ENCODE measurements at regions not wholly inside any gene's neighbourhood (a gene's known extent, or its start where the extent isn't known, plus 50 kb on each side); places are given as distances from the start of the nearest gene placed in this dataset.

GRCh38 chr4:24224446-24224845, 334.6 kb upstream of the PPARGC1A start:
- Histone ChIP-seq H3K4me1 (ENCODE audit: control insufficient read depth, extremely low read depth, insufficient read depth, low read length) (no peaks in the 10 kb centered on the region), H3K36me3 (ENCODE audit: control insufficient read depth in 2 of 2, extremely low read depth in 1 of 2, insufficient read depth in 2 of 2, low read length in 2 of 2) (no peaks in the 10 kb centered on the region), H3K27ac (ENCODE audit: insufficient read depth, low read depth, low read length) (no peak overlapping the region), H3K9ac (replicated peaks; ENCODE audit: extremely low read depth, insufficient read depth, low read length) (no peak overlapping the region), H3K79me2 (ENCODE audit: control insufficient read depth, insufficient read depth, low read length) (no peaks in the 10 kb centered on the region), H3K4me2 (ENCODE audit: insufficient read depth, low read length) (no peak overlapping the region), H3K4me3 (replicated peaks in 1 of 3; ENCODE audit: insufficient read depth in 1 of 3, low read depth in 1 of 3, low read length in 3 of 3) (no peak overlapping the region), H3K9me3 (replicated peaks; ENCODE audit: control insufficient read depth, insufficient read depth, low read length) (peaks cover 7% of the 10 kb centered on the region), H4K20me1 (replicated peaks; ENCODE audit: control insufficient read depth, extremely low read depth, insufficient read depth, low read length) (no peaks in the 10 kb centered on the region), H2AFZ (ENCODE audit: low read depth, low read length) (no peak overlapping the region), H3K27me3 (ENCODE audit: control insufficient read depth in 2 of 2, insufficient read depth in 2 of 2, low read length in 2 of 2) (no peaks in the 10 kb centered on the region), H3K9me1 (replicated peaks; ENCODE audit: control insufficient read depth, extremely low read depth, insufficient read depth, low read length) (no peaks in the 10 kb centered on the region)
- CTCF ChIA-PET: no interaction called here
- FAIRE-seq (no peak), DNase-seq (ENCODE audit: low read depth, low spot score) (no peak)
- TF ChIP-seq GATA2 (IDR thresholded peaks at IDR 0.05; ENCODE audit: insufficient read depth, insufficient read length, low read depth, low read length) (no peak), EZH2 (IDR thresholded peaks at IDR 0.05; ENCODE audit: borderline replicate concordance, low read depth, low read length, severe bottlenecking) (no peak), POLR2A (IDR thresholded peaks at IDR 0.05; ENCODE audit: low read depth, low read length) (no peak)
- TF ChIP-seq, protein P1, sequence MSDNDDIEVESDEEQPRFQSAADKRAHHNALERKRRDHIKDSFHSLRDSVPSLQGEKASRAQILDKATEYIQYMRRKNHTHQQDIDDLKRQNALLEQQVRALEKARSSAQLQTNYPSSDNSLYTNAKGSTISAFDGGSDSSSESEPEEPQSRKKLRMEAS (IDR thresholded peaks at IDR 0.05; ENCODE audit: insufficient read depth, insufficient read length): no peak
- no TSS peak for BruUV-seq (replicated peaks)
- intact Hi-C loops (cut with micrococcal nuclease): no loop called here
- dilution Hi-C loops (cut with MboI; ENCODE audit: extremely low pct_ligation_motif_present, low sequenced_read_pairs): no loop called here
- POLR2A ChIA-PET: no interaction called here

DNA sequence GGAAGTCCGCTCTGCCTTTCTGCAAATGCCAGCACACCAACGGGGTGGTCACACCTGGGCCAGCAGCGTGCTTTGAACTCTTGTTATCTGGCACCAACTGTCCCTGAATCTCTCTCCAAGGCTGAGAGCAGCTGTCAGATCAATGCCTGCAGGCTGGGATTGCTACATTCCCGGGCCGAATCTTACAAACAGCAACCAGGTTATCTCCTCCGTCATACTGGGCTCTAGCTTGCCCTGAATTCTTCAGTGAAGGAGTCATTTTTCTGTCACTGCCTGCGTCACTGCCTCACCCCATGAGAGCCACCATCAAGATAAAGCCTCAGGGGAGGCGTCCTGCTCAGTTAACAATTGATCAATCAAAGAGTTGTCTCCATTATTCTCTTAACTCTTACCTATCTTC, 329.4 kb upstream of the PPARGC1A start:
- no peaks in the 10 kb centered on the region for H3K27me3 ChIP-seq (ENCODE audit: control insufficient read depth in 2 of 2, insufficient read depth in 2 of 2, low read length in 2 of 2)
- H3K9me3 ChIP-seq (replicated peaks; ENCODE audit: control insufficient read depth, insufficient read depth, low read length): peaks cover 6% of the 10 kb centered on the region
- H3K9me1 ChIP-seq (replicated peaks; ENCODE audit: control insufficient read depth, extremely low read depth, insufficient read depth, low read length): no peaks in the 10 kb centered on the region
- no peaks in the 10 kb centered on the region for H4K20me1 ChIP-seq (replicated peaks; ENCODE audit: control insufficient read depth, extremely low read depth, insufficient read depth, low read length)
- no peak for DNase-seq (ENCODE audit: low read depth, low spot score)
- no peak overlapping the region for H3K4me2 ChIP-seq (ENCODE audit: insufficient read depth, low read length)
- no peak overlapping the region for H3K4me3 ChIP-seq (replicated peaks in 1 of 3; ENCODE audit: insufficient read depth in 1 of 3, low read depth in 1 of 3, low read length in 3 of 3)
- no peaks in the 10 kb centered on the region for H3K36me3 ChIP-seq (ENCODE audit: control insufficient read depth in 2 of 2, extremely low read depth in 1 of 2, insufficient read depth in 2 of 2, low read length in 2 of 2)
- TF ChIP-seq POLR2A (IDR thresholded peaks at IDR 0.05; ENCODE audit: low read depth, low read length): no peak
- TF ChIP-seq, protein P1 (IDR thresholded peaks at IDR 0.05; ENCODE audit: insufficient read depth, insufficient read length): no peak
- CTCF ChIA-PET: no interaction called here
- dilution Hi-C loops (cut with MboI; ENCODE audit: extremely low pct_ligation_motif_present, low sequenced_read_pairs) (no loop called here), intact Hi-C loops (cut with micrococcal nuclease) (no loop called here)
- no peaks in the 10 kb centered on the region for H3K4me1 ChIP-seq (ENCODE audit: control insufficient read depth, extremely low read depth, insufficient read depth, low read length)
- no TSS peak for BruUV-seq (replicated peaks)
- no peak overlapping the region for H2AFZ ChIP-seq (ENCODE audit: low read depth, low read length)
- POLR2A ChIA-PET: no interaction called here
- FAIRE-seq: no peak
- H3K9ac ChIP-seq (replicated peaks; ENCODE audit: extremely low read depth, insufficient read depth, low read length): no peak overlapping the region
- no peaks in the 10 kb centered on the region for H3K79me2 ChIP-seq (ENCODE audit: control insufficient read depth, insufficient read depth, low read length)
- H3K27ac ChIP-seq (ENCODE audit: insufficient read depth, low read depth, low read length): no peak overlapping the region

Data from endothelial cell of umbilical vein (primary cell).